Cardiac muscle cell (in vitro differentiated cells and primary cell): ENCODE measurements at regions not wholly inside any gene's neighbourhood (a gene's known extent, or its start where the extent isn't known, plus 50 kb on each side); places are given as distances from the start of the nearest gene placed in this dataset.

Experiments used
- DNase-seq, 2 donors: peaks; one replicate each; pipeline versions ENCODE4 v3.0.0 to v3.0.0-alpha.2; 2010 to 2017; ENCODE audit warnings: low read depth in 1 of 2, low spot score in 1 of 2
- H3K27ac ChIP-seq: fragments of 200-600 bp; sonication (generic); 2 replicates; pipeline ENCODE4 v1.5.1; 2016
- H3K27me3 ChIP-seq: fragments of 200-600 bp; sonication (generic); 2 replicates; pipeline ENCODE4 v1.6.0; 2016; ENCODE audit warnings: control low read depth
- H3K36me3 ChIP-seq: fragments of 200-600 bp; sonication (generic); 2 replicates; pipeline ENCODE4 v1.5.1; 2016; ENCODE audit warnings: control low read depth
- H3K4me1 ChIP-seq: fragments of 200-600 bp; sonication (generic); 2 replicates; pipeline ENCODE4 v1.8.1; 2017; ENCODE audit warnings: low read depth, mild to moderate bottlenecking, mixed run types
- H3K4me3 ChIP-seq: fragments of 200-600 bp; sonication (generic); 2 replicates; pipeline ENCODE4 v1.5.1; 2016; ENCODE audit warnings: mild to moderate bottlenecking
- H3K9me3 ChIP-seq: fragments of 200-600 bp; sonication (generic); 2 replicates; pipeline ENCODE4 v1.5.1; 2017; ENCODE audit warnings: low read depth, mild to moderate bottlenecking, control low read depth
- TF ChIP-seq, protein P1 (sequence below): IDR thresholded peaks from 2 replicates; pipeline ENCODE4 v1.5.1; 2012; ENCODE audit warnings: low read depth, mild to moderate bottlenecking, low read length

DNA sequence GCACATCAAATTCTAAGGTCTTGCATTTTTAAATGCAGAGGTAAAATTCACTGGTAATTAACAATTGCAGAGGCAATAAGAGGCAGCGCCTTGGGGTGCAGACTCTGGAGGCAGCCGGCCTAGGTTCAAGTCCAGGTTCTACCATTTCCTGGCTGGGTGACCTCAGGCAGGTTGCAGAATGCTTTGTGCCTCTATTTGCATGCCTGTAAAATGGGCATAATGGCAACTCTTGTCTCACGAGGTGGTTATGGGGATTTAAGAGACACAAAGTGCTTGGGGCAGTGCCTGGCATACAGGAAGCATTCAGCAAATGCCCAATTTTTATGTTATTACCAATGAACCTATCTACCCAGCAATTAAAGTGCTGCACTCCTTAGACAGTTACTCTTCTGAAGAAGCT is 180.0 kb upstream of the LHX5 start:
- TF ChIP-seq, protein P1, sequence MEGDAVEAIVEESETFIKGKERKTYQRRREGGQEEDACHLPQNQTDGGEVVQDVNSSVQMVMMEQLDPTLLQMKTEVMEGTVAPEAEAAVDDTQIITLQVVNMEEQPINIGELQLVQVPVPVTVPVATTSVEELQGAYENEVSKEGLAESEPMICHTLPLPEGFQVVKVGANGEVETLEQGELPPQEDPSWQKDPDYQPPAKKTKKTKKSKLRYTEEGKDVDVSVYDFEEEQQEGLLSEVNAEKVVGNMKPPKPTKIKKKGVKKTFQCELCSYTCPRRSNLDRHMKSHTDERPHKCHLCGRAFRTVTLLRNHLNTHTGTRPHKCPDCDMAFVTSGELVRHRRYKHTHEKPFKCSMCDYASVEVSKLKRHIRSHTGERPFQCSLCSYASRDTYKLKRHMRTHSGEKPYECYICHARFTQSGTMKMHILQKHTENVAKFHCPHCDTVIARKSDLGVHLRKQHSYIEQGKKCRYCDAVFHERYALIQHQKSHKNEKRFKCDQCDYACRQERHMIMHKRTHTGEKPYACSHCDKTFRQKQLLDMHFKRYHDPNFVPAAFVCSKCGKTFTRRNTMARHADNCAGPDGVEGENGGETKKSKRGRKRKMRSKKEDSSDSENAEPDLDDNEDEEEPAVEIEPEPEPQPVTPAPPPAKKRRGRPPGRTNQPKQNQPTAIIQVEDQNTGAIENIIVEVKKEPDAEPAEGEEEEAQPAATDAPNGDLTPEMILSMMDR = no peak
- no peak for DNase-seq
- no peak overlapping the region for H3K27ac ChIP-seq

DNA sequence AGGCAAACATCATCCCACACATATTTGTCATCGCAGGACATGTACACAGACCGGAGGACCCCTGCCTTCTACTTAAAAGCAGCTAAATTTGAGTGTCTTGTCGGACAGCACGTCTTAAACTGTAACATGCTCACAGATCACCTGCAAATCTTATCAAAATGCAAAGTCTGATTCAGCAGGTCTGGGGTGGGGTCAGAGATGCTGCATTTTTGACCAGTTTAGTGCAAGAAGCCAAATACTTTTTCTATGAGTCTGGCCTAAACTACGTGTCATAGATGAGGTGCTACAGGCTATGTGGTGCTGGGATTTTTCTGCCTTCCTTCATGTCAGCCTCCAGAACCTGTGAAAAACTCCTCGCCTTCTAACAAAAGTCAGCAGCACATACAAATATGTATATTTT is 178.8 kb upstream of the LHX5 start:
- Histone ChIP-seq H3K36me3 (no peaks in the 10 kb centered on the region), H3K27ac (no peak overlapping the region), H3K9me3 (no peaks in the 10 kb centered on the region), H3K4me3 (no peak overlapping the region), H3K27me3 (no peaks in the 10 kb centered on the region), H3K4me1 (peaks cover 8% of the 10 kb centered on the region)
- TF ChIP-seq, protein P1 = no peak
- no peak for DNase-seq

More for the DNA sequence above, 180.0 kb upstream of the LHX5 start:
- H3K36me3 ChIP-seq = no peaks in the 10 kb centered on the region
- H3K4me1 ChIP-seq = peaks cover 8% of the 10 kb centered on the region
- H3K9me3 ChIP-seq = no peaks in the 10 kb centered on the region
- H3K27me3 ChIP-seq = no peaks in the 10 kb centered on the region
- H3K4me3 ChIP-seq = no peak overlapping the region

DNA sequence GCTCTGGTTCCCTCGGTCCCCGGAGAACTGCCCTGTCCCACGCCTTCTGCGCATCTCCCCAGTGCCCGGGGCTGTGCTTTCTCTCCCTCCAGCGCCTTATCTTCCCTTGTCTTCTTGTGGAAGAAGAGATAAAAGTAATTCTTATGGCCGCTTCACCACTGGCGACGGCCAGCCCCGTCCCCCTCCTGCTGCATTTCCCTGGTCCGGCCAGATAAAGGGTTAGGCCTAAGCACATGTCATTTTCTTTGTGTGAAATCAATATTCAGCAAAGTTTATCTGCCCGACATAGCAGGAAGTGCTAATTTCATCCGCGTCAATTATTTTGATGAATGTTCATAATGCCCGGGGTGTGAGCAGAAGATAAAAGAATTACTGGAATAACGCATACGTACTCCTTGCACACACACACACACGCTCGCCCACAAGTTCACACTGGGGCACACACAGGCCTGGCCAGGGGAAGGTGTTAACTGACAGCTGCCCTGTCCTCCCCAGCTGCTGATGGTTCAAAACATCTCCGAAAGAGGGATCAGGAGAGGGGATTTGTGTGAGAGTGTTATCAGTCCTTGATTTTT is 177.7 kb upstream of the LHX5 start:
- TF ChIP-seq, protein P1 = no peak

DNA sequence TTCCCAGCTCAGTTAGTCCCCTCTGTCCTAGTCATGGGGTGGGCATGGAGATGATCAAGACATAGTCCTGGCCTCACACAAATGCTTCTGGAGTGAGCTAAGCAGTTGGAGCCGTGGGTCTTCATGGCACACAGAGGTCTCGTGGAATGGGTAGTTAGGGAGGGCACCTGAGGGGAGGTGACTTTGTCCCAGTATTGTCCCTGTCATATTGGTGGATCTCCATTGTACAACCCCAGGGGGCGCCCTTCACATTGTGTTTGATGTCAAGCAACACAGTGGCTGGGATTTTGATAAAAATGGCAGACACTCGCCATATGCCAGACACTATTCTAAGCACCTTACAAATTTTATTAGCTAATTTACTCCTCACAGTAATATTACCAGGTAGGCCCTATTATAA is 175.4 kb upstream of the LHX5 start:
- no peak overlapping the region for H3K4me3 ChIP-seq
- peaks cover 8% of the 10 kb centered on the region for H3K4me1 ChIP-seq
- H3K9me3 ChIP-seq = no peaks in the 10 kb centered on the region
- H3K36me3 ChIP-seq = no peaks in the 10 kb centered on the region
- no peak for DNase-seq
- H3K27me3 ChIP-seq = no peaks in the 10 kb centered on the region
- no peak overlapping the region for H3K27ac ChIP-seq
- TF ChIP-seq, protein P1 = peak; percentile 16

More for the DNA sequence above, 177.7 kb upstream of the LHX5 start:
- H3K27ac ChIP-seq = no peak overlapping the region
- H3K4me1 ChIP-seq = peaks cover 8% of the 10 kb centered on the region
- H3K27me3 ChIP-seq = no peaks in the 10 kb centered on the region
- no peaks in the 10 kb centered on the region for H3K9me3 ChIP-seq
- DNase-seq = no peak
- no peaks in the 10 kb centered on the region for H3K36me3 ChIP-seq
- H3K4me3 ChIP-seq = no peak overlapping the region

DNA sequence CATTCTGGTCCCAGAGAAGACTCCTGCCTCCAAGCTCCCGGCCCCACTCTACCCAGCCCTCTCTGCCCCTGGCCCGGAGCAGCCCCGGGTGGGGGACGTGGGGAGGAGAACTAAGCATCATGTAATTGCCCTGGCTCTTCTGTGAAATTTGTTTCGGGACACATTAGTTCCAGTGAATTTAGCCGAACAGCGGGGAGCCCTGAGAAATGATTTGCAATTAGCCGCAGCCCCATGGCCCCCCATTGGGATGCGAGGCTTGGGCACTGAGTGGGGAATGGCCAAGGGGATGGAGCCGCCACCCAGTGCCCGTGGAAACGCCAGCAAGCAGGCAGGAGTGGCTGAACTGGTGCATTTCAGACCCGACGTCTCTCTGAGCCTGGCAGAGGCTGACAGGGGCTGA is 173.9 kb upstream of the LHX5 start:
- Histone ChIP-seq H3K4me3 (no peak overlapping the region), H3K36me3 (no peaks in the 10 kb centered on the region), H3K9me3 (no peaks in the 10 kb centered on the region), H3K4me1 (peaks cover 8% of the 10 kb centered on the region), H3K27me3 (no peaks in the 10 kb centered on the region), H3K27ac (no peak overlapping the region)
- TF ChIP-seq, protein P1 = no peak
- DNase-seq = no peak
